Mammary epithelial cell (primary cell): ENCODE measurements at regions not wholly inside any gene's neighbourhood (a gene's known extent, or its start where the extent isn't known, plus 50 kb on each side); places are given as distances from the start of the nearest gene placed in this dataset.

ENCODE experiments used
- CTCF ChIP-seq, 2 donors: IDR thresholded peaks in 1 of 2; conservative IDR thresholded peaks in 1 of 2; 2 replicates each; pipeline ENCODE4 v1.5.1; 2011 to 2012; ENCODE audit warnings: inconsistent platforms in 2 of 2, low read length in 2 of 2, mild to moderate bottlenecking in 2 of 2, control low read depth in 1 of 2, low read depth in 1 of 2; ENCODE audit not compliant: insufficient read depth in 1 of 2; ENCODE audit errors: extremely low read depth in 1 of 2
- EZH2 ChIP-seq: IDR thresholded peaks from 2 replicates; pipeline ENCODE4 v1.6.1; 2012; ENCODE audit warnings: low read length, inconsistent platforms, borderline replicate concordance

DNA sequence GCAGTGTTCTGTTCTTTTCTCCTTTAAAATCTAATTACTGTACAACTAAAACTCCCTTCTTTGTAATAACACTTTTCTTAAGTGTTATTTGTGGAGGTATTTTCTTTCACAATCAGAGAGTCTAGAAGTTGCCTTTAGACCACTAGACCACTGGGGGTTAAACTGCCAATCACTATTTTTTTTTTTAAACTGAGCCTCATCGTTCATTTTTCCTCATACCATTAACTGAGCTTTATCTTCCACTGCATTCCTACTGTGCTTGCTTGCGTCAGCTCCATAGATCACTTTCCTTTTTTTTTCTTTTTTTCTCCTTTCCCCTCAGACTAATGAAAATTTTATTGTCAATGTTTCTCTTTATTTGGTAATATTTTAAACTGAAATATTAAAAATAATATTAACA is 310.6 kb downstream of the PDHA2 start:
- TF ChIP-seq CTCF (conservative IDR thresholded peaks at IDR 0.05 in 1 of 2, IDR thresholded peaks at IDR 0.05 in 1 of 2; ENCODE audit: extremely low read depth in 1 of 2, insufficient read depth in 1 of 2, low read depth in 1 of 2, low read length in 2 of 2) (no peak), EZH2 (no peak)
